Liver (tissue), 8 donors: ENCODE measurements at regions not wholly inside any gene's neighbourhood (a gene's known extent, or its start where the extent isn't known, plus 50 kb on each side); places are given as distances from the start of the nearest gene placed in this dataset.

Experiments used
- DNase-seq: peaks from one replicate; pipeline ENCODE4 v3.0.0-alpha.2; 2017; ENCODE audit warnings: low spot score
- H3K27ac ChIP-seq, 2 donors: one replicate each; pipeline ENCODE4 v1.7.0; 2013; ENCODE audit warnings: inconsistent platforms in 2 of 2, low read length in 2 of 2, control low read depth in 1 of 2, low read depth in 1 of 2, mild to moderate bottlenecking in 1 of 2
- H3K27me3 ChIP-seq, 4 donors: one replicate each; pipeline versions ENCODE4 v1.6.1 to v1.7.0; 2013; ENCODE audit warnings: low read length in 3 of 4, inconsistent platforms in 1 of 4, mild to moderate bottlenecking in 1 of 4, moderate library complexity in 1 of 4; ENCODE audit not compliant: control insufficient read depth in 4 of 4, insufficient read depth in 4 of 4
- H3K36me3 ChIP-seq, 4 donors: one replicate each; pipeline versions ENCODE4 v1.6.1 to v1.7.0; 2013; ENCODE audit warnings: low read length in 3 of 4, mild to moderate bottlenecking in 3 of 4, low read depth in 1 of 4, moderate library complexity in 1 of 4; ENCODE audit not compliant: control insufficient read depth in 4 of 4, insufficient read depth in 3 of 4
- H3K4me1 ChIP-seq, 4 donors: one replicate each; pipeline versions ENCODE4 v1.6.1 to v1.7.0; 2013; ENCODE audit warnings: low read length in 3 of 4, mild to moderate bottlenecking in 3 of 4, moderate library complexity in 1 of 4; ENCODE audit not compliant: control insufficient read depth in 4 of 4, insufficient read depth in 4 of 4
- H3K4me3 ChIP-seq, 3 donors: one replicate each; pipeline versions ENCODE4 v1.6.1 to v1.7.0; 2013; ENCODE audit warnings: low read length in 3 of 3, control low read depth in 1 of 3, low read depth in 1 of 3, mild to moderate bottlenecking in 1 of 3
- H3K9ac ChIP-seq, 2 donors: one replicate each; pipeline ENCODE4 v1.7.0; 2013; ENCODE audit warnings: low read length in 2 of 2, mild to moderate bottlenecking in 2 of 2, moderate library complexity in 2 of 2, control low read depth in 1 of 2, low read depth in 1 of 2
- H3K9me3 ChIP-seq, 4 donors: one replicate each; pipeline versions ENCODE4 v1.6.1 to v1.7.0; 2013; ENCODE audit warnings: low read length in 3 of 4; ENCODE audit not compliant: control insufficient read depth in 4 of 4
- EGR1 ChIP-seq, 2 donors: IDR thresholded peaks; 2 replicates each; pipeline ENCODE4 v1.6.1; 2016 to 2018; ENCODE audit warnings: antibody characterized with exemption in 2 of 2, low read depth in 2 of 2
- FOXA1 ChIP-seq: IDR thresholded peaks from 2 replicates; pipeline ENCODE4 v1.6.1; 2016; ENCODE audit warnings: antibody characterized with exemption
- GABPA ChIP-seq, 2 donors: IDR thresholded peaks in 1 of 2; conservative IDR thresholded peaks in 1 of 2; 2 replicates each; pipeline ENCODE4 v1.6.1; 2016; ENCODE audit warnings: antibody characterized with exemption in 2 of 2, mild to moderate bottlenecking in 1 of 2, moderate library complexity in 1 of 2
- HNF4A ChIP-seq, 2 donors: conservative IDR thresholded peaks; 2 replicates each; pipeline ENCODE4 v1.6.1; 2016; ENCODE audit warnings: antibody characterized with exemption in 2 of 2, mild to moderate bottlenecking in 2 of 2
- HNF4G ChIP-seq: IDR thresholded peaks from 2 replicates; pipeline ENCODE4 v1.6.1; 2016; ENCODE audit warnings: antibody characterized with exemption
- MAX ChIP-seq: IDR thresholded peaks from 2 replicates; pipeline ENCODE4 v1.6.1; 2016; ENCODE audit warnings: antibody characterized with exemption
- NR2F2 ChIP-seq: IDR thresholded peaks from 2 replicates; pipeline ENCODE4 v1.6.1; 2016; ENCODE audit warnings: antibody characterized with exemption
- REST ChIP-seq: IDR thresholded peaks from 2 replicates; pipeline ENCODE4 v1.6.1; 2016; ENCODE audit warnings: antibody characterized with exemption, mild to moderate bottlenecking
- RXRA ChIP-seq, 2 donors: IDR thresholded peaks; 2 replicates each; pipeline ENCODE4 v1.6.1; 2017 to 2018; ENCODE audit warnings: antibody characterized with exemption in 2 of 2, mild to moderate bottlenecking in 1 of 2
- SP1 ChIP-seq: IDR thresholded peaks from 2 replicates; pipeline ENCODE4 v1.6.1; 2018; ENCODE audit warnings: antibody characterized with exemption, mild to moderate bottlenecking
- TAF1 ChIP-seq: conservative IDR thresholded peaks from 2 replicates; pipeline ENCODE4 v1.6.1; 2016; ENCODE audit warnings: antibody characterized with exemption, mild to moderate bottlenecking
- YY1 ChIP-seq: IDR thresholded peaks from 2 replicates; pipeline ENCODE4 v1.6.1; 2016; ENCODE audit warnings: antibody characterized with exemption, mild to moderate bottlenecking
- ZBTB33 ChIP-seq: IDR thresholded peaks from 2 replicates; pipeline ENCODE4 v1.6.1; 2016; ENCODE audit warnings: antibody characterized with exemption
- WGBS: extraction: QIAGEN DNeasy Blood & Tissue Kit; methylation state at CpG from one replicate; pipeline ENCODE4 v1.1.7; 2013; 5-methylcytosine and 5-hydroxymethylcytosine counted together
- TF ChIP-seq, protein P1 (sequence below): IDR thresholded peaks from 2 replicates; pipeline ENCODE4 v1.6.1; 2016; ENCODE audit warnings: antibody characterized with exemption
- TF ChIP-seq, protein P2 (sequence below): fragments of 150-350 bp; IDR thresholded peaks from 2 replicates; pipeline ENCODE4 v1.5.1; 2017; ENCODE audit warnings: improper control_type of control experiment, low read depth, low read length; ENCODE audit not compliant: missing input control
- donor health status: healthy.
- donor health status: healthy.
- donor health status: healthy.
- donor health status: healthy.
- donor health status: healthy.

DNA sequence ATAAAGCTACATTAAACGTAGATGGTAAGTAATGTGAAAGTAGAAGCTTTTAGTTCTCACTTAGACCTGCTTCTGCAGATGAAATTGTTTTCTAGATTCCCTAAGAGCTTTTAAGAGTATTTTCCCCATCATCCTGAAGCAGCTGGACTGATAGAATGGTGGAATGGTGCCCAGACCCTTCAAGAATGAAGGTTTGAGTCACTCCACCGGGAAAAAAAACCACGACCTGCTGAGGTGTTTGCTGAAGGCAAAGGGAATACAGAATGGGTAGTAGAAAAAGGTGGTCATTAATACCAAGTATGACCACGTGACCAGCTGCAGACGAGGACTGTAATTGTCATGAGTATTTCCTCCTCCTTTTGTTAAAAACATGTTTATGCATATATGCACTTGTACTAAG, 79.2 kb upstream of the PTPRZ1 start:
- Histone ChIP-seq H3K9me3 (no peaks in the 10 kb centered on the region), H3K4me1 (no peaks in the 10 kb centered on the region)

More for the DNA sequence above, 79.2 kb upstream of the PTPRZ1 start:
- no peaks in the 10 kb centered on the region for H3K36me3 ChIP-seq
- no peak overlapping the region for H3K9ac ChIP-seq
- H3K27ac ChIP-seq: no peak overlapping the region
- no peak for DNase-seq
- no peaks in the 10 kb centered on the region for H3K27me3 ChIP-seq
- 66% methylated on average over 5 of the region's 5 CpGs for WGBS
- H3K4me3 ChIP-seq: no peak overlapping the region
- TF ChIP-seq HNF4A (conservative IDR thresholded peaks at IDR 0.05) (no peak), SP1 (no peak), YY1 (no peak), FOXA1 (no peak), GABPA (IDR thresholded peaks at IDR 0.05 in 1 of 2, conservative IDR thresholded peaks at IDR 0.05 in 1 of 2) (no peak), RXRA (IDR thresholded peaks at IDR 0.05) (no peak), ZBTB33 (no peak), EGR1 (IDR thresholded peaks at IDR 0.05; ENCODE audit: low read depth in 2 of 2) (no peak), HNF4G (no peak), TAF1 (no peak), NR2F2 (no peak), REST (no peak), MAX (no peak)
- TF ChIP-seq, protein P1, sequence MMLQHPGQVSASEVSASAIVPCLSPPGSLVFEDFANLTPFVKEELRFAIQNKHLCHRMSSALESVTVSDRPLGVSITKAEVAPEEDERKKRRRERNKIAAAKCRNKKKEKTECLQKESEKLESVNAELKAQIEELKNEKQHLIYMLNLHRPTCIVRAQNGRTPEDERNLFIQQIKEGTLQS: no peak
- TF ChIP-seq, protein P2, sequence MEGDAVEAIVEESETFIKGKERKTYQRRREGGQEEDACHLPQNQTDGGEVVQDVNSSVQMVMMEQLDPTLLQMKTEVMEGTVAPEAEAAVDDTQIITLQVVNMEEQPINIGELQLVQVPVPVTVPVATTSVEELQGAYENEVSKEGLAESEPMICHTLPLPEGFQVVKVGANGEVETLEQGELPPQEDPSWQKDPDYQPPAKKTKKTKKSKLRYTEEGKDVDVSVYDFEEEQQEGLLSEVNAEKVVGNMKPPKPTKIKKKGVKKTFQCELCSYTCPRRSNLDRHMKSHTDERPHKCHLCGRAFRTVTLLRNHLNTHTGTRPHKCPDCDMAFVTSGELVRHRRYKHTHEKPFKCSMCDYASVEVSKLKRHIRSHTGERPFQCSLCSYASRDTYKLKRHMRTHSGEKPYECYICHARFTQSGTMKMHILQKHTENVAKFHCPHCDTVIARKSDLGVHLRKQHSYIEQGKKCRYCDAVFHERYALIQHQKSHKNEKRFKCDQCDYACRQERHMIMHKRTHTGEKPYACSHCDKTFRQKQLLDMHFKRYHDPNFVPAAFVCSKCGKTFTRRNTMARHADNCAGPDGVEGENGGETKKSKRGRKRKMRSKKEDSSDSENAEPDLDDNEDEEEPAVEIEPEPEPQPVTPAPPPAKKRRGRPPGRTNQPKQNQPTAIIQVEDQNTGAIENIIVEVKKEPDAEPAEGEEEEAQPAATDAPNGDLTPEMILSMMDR: no peak
